NK-92 treated with Interleukin-12 subunit alpha and Interleukin-12 subunit beta, amount 100 ng/mL, for 24 hours (cell line): ENCODE measurements at regions not wholly inside any gene's neighbourhood (a gene's known extent, or its start where the extent isn't known, plus 50 kb on each side); places are given as distances from the start of the nearest gene placed in this dataset.
"Not testable (repeated sequence)": the region's sequence is repeated elsewhere in the genome, so short reads cannot be mapped to it uniquely, and the experiment has no call there.

Experiments
- DNase-seq: peaks from one replicate; lab custom pipeline; 2025; lab: John Stamatoyannopoulos, UW

DNA sequence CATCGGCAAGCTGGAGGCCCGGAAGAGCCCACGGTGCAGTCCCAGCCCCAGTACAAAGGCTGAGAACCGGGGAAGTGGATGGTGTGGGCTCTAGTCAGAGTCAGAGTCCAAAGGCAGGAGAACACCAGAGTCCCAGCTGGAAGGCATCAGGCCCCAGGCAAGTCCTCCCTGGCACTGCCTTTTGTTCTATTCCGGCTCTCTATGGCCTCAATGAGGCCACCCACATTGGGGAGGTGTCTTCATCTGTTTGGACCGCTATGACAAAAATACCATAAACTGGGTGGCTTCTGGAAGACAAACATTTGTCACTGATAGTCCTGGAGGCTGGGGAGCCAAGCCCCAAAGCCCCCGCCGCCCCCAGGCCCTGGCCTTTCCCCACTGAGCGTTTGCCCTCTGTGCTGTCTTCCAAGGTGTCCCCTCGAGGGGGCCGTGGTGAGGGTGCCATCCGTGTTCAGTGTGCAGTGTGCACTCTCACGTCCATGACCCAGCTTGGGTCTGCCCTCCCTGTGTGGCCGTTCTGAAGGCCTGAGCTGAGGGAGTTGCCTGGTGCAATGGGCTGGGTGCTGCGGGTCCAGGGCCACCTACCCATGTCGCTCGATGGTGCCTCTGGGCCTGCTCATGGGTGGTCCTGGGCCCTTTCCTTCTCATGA is 99.1 kb upstream of the PPP1R26 start:
- DNase-seq = no peak

DNA sequence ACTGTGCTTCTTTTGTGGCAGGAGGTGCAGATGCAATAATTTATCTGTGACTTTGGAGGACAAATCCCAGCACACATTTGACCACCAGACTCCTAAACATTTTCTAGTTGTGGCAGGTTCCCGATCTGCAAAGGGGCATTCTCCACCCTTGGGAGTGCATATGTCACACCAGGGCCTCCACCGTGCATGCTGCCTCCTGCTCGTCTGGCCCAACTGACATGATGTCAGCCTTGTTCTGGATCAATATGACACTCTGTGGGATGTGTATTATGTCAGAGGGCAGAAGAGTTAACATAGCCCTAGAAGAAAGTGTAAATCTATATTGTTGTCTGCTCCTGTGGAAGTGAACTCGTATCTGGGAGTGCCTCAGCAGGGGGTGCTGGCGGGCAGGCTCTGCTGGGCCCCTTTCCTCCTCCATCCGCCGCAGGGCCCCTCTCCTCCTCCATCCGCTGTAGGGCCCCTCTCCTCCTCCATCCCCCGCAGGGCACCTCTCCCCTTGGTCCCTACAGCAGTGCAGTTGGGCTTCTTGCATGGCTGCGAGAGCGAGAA is 97.7 kb upstream of the PPP1R26 start:
- no peak for DNase-seq

DNA sequence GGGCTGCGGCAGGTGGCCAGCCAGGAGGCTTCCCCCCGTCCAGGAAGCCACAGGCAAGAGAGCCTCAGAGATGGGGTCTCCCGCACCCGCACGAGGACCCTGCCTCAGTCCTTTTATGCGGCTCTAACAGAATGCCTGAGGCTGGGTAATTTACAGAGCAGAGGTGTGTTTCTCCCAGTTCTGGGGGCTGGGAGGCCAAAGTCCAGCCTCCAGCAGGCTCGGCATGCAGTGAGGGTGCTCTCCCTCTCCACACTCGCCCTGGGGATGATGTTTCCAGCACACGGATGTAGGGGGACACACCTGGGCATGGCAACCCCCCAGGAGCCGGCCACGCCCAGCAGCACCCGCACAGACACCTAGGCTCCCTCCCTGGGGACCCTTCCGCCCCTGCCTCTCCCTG is 95.4 kb upstream of the PPP1R26 start:
- no peak for DNase-seq

DNA sequence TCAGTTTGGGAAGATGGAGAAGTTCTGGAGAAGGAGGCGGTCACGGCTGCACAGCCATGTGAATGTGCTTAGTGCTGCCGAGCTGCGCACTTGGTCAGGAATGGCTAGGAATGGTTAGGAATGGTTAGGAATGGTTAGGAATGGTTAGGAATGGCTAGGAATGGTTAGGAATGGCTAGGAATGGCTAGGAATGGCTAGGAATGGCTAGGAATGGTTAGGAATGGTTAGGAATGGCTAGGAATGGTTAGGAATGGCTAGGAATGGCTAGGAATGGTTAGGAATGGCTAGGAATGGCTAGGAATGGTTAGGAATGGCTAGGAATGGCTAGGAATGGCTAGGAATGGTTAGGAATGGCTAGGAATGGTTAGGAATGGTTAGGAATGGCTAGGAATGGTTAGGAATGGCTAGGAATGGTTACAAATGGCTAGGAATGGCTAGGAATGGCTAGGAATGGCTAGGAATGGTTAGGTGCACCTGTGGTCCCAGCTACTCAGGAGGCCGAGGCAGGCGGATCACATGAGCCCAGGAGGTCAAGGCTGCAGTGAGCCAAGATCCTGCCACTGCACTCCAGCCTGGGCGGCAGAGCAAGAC is 94.7 kb upstream of the PPP1R26 start:
- DNase-seq = not testable (repeated sequence)

DNA sequence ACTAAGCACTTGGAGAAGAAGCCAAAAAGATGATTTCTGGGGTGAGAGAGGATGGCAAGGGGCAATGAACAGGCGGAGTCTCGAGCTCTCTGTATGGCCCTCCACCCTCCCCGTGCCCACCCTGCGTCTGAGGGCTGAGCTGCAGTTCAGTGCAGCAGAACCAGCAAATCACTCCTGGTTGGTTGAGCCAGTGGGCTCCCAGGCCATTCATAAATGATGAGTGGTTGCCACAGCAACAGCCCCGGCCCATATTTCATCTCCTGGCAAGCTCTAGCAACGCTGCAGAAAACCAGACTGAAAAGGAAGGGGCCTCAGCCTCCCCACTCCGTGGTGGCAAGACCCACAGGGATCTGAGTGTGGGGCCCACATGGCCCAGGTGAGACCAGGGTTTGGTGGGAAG is 93.8 kb upstream of the PPP1R26 start:
- no peak for DNase-seq

DNA sequence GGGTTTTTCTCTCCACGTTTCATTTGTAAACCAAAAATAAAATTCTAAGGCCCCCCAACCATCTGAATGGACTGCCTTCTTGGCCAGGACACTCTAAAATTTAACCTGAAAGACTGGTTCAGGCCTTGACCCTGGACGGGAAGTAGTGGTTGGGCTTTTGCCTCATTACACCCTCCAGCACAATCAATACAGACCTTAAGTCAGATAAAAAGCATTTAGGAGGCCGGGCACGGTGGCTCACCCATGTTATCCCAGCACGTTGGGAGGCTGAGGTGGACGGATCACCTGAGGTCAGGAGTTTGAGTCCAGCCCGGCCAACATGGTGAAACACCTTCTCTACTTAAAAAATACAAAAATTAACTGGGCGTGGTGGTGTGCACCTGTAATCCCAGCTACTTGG is 91.6 kb upstream of the PPP1R26 start:
- no peak for DNase-seq

DNA sequence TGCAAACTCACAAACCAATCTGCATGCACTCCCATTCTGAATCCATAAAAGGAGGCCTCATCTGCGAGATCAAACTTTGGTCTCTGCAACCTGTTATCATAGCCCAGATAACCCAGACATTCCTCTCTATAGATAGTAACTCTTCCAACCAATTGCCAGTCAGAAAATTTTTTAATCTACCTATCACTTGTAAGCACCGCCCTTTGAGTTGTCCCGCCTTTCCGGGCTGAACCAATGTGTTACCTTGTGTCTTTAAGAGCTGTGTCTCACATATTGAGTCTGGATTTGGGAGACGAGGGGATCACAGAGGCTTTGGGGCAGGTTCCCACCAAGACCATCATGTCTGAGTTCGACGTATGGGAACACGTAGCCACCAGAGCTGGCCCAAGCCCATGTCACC is 91.1 kb upstream of the PPP1R26 start:
- no peak for DNase-seq

DNA sequence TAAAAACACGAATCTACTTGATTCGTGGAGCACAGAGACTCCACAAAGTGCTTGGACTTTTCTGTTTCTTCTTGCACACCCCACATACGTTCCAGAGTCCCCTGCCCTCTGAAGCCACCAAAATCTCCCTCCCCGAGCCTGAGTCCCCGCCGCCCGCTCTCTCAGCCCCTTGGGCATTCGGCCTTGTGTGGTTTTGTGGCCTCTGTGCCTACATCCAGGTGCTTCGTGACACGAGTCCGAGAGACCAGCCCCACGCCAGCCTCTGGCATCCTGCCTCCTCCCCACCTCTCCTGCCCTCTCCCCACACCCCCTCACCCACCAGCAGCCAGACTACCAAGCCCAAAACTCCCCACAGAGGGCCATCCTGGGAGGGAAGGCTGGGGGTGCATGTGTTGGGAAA is 87.8 kb upstream of the PPP1R26 start:
- no peak for DNase-seq

DNA sequence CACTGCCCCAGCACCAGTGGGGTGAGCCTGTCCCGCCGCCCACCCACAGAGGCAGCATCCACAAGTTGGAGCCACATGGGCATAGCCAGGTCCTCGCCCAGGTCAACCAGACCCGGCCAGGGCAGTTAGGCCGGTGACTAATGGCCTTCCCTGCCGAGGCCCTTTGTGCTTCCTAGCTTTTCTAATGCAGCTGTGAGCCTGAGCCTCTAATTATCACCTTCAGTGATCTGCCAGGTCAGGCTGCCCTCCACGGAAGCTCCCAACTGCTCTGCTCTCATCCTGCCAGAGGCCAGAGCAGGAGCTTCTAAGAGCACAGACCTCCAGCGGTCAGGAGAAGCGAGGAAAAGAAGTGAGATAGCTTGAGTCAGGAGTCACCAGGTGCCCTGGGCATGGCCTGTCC is 87.1 kb upstream of the PPP1R26 start:
- no peak for DNase-seq

DNA sequence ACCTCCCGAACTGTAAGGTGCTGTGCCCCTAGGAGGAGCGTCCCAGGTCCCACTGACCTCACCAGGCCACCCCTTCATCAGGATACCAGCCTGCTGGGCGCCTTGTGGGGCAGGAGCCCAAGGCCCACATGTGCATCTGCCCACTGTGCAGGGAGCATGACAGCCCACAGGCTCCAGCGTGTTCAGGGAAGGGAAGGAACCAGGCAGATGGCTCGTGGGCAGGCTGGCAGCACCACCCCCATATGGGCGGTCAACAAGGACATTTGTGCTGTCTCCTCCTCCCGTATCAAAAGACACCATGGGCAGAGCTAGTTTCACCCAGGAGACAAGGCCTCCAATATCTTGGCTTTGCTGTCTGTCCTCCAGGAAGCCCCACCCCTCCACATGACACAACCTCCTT is 85.5 kb upstream of the PPP1R26 start:
- DNase-seq = no peak

DNA sequence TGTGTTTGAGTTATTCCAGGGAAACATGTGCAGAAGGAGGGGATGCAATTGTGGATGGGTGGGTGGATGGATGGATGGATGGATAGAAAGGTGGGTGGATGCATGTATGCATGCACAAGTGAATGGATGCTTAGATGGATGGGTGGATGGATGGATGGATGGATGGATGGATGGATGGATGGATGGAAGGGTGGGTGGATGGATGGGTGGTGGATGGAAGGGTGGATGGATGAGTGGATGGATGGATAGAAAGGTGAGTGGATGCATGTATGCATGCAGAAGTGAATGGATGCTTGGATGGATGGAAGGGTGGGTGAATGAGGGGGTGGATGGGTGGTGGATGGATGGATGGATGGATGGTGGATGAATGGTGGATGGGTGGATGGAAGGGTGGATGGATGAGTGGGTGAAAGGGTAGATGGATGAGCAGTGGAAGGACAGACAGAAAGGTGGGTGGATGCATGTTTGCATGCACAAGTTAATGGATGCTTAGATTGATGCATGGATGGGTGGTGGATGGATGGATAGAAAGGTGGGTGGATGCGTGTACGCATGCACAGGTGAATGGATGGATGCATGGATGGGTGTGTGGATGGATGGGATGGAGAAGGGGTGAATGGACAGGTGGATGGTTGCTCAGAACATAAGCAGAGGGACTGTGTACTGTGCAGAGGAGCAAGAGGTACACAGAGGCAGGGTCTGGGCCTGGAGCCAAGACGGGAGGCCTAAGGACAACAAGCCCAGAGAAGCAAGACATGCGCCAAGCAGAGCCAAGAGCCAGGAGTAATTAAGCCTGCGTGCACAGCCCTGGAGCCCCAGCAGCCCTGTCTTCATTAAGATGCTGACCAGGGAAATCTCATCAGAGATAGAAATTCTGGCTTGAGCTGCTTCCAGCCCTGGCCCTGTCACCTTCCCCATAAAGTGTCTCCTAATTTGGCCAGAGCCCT is 84.6 kb upstream of the PPP1R26 start:
- DNase-seq = no peak

DNA sequence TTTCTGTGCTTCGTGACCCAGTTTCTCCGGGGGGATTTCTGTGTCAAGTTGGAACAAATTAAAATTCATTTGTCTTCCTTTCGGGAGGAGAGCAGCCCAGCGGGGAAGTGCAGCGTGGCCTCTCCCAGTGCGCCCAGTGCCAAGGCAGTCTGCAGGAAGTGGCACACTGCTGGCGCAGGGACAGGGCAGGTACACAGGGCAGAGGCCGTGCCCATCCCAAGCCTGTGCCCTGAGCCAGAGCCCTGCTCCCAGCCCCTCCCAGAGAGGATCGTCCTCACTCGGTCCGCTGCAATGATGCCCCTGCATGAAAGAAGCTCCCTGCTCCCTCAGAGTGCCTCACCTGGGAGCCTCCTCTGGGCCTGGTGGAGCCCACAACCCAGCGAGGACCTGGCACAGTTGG is 82.4 kb upstream of the PPP1R26 start:
- no peak for DNase-seq

DNA sequence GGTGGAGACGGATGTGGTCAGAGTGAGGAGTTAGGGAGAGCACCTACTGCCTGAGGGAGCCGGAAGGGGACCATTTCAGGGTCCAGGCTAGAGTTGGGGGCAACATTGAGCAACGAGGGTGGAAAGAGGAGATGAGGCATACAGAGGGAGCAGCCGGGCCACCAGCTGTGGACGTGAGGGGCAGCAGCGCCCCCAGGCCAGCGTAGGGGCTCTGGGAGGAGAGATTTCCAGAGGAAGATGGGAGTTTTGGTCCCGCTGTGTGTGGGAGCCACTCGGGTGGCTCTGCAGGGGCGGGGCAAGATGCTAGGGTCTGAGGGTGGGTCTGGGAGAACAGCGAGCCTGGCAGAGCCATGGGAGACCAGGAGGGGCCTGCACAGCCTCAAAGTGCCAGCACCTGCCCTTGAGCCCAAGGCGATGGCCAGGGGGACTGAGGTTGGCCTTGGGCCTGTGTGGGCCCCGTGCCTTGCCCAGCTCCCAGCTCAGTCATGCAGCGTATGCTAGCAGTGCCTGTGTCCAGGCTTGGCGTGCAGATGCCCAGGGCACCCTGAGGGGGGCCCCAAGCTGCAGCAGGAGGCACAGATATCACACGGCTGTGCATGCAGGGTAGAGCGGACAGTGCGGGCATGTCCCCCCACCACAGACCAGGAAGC is 80.5 kb upstream of the PPP1R26 start:
- DNase-seq = no peak

DNA sequence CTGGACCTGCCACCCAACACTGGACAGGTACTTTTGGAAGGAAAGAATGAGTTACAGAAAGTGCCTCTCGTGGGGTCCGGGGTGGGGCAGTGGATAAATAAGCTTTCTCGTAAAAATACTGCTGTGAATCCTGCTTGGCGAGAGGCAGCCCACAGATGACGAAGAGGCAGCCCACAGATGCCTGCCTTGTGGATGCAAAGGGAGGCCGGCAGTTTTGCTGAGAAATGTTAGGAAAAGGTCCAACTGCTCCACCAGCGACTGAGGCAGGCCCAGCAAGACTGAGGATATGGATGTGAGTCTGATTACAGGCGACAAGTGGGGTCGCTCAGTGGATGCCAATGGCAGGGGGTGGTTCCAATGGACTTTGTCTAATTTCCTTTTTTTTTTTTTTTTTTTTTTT is 79.1 kb upstream of the PPP1R26 start:
- no peak for DNase-seq

DNA sequence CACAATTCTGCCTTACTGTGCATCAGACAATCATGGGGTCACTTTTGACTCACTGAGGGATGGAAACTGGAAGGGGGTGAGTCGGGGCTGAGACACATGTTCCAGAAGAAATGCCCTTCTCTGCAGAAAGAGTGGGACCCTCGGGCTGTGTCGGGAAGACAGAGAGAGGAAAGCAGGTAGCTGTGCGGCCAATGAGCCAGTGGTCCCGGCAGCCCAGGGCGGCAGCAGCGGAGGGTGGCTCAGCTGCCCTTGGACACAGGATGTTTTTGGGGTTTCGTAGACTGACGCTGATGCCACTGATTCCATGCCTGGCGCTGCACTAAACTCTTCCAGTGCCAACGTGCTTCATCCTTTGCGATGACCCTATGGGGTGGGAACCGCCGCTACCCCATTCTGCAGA is 78.4 kb upstream of the PPP1R26 start:
- no peak for DNase-seq

DNA sequence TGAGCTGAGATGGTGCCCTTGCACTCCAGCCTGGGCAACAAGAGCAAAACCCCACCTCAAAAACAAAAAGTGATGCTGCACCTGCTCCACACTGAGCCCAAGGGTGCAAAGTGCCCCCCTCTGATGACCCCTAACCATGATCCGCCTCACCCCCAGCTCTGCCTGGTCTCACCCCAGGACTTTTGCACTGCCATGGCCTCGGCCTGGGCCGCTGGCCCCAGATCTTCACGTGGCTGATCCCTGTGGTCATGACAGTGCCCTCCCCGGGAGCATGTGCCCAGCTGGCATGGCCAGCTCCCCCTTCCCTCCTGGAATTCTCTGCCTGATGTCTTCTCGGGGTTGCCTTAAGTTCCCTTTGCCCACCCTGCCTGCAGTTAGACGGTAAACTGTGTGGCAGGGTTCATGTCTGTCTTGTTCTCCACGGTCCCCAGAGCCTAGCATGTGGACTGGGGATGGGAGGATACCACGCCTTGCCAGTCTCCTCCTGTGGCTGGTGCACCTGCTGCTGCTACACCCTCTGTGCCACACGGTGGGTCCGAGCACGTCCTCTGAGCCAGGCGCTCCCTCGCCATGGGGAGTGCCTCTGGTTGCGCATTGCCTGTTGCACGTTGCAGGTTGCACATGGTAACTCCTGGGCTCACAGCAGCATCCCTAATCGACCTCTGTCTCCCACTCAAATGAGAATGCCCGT is 77.4 kb upstream of the PPP1R26 start:
- DNase-seq = no peak

DNA sequence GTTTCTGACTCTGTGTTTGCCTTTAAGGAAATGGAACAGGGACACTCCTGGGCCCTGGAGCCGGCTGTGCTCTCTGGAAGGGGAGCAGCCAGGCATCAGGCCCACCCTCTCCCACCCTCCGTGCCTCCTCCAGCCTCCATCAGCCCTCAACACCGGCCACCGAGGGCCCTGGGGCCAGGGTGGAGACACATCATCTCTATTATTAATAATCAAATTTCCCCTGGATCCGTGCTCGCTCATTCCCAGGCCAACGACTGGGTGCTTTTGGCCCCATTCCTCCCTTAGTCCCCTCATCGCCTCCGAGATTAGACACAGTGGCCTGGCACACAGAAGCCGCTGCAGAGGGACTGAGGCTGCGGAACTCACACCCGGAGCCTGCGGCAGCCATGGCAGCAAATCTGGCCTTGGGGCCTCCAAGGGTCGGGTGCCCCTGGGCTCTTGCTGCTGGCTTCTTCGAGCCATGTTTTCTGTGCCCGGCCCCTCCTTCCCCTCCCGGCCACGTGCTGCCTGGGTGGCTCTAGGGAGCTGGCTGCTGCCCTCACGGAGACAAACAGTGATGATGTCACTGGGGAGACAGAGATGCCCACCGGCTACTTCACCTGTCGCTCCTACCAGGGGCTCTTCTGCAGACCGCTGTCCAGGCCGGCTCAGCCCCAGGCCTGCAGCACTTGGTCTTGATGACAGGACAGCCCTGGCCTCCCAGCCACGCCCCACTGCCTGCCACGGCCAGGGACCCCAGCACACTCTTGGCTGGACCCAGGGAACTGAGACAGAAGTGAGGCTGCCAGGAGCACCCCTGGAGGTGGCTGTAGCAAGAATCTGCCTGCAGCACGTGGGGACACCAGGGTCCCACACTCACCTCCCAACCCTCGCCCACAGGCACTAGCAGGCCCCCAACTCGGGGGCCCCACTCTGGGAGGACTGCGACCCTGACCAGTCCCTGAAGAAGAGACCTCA is 76.6 kb upstream of the PPP1R26 start:
- DNase-seq = no peak

DNA sequence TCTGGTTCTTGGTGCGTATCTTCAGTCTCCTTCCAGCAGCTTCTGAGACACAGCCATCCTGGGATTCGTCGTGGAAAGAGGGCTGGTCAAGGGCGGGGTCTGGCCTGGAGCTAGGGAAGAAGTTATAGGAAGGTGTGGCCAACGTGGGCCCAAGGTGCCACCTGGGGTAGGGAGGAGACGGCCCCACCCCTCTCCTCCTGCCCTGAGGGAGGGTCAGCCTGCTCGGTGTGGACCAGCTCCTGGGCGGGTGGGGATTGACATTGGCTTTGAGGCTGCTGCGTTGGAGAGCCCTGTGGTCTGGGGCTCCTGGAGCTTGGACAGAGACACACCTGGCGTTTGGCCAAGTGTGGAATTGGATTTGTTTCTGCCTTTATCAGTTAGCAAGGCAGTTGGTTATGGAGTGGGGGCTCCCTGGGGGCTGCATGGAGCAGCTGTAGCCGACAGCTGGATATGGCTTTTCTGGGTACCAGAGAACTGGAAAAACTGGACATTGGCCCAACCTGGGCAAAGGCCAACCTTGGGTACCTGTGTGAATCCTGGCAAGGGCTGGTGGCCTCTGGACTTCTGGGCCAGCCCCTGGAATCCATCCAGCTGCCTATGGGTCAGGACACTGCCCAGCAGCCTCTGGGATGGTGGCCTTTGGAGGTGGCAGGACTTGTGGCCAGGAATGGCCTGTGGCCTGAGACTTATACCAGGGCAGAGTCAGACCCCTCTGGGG is 75.7 kb upstream of the PPP1R26 start:
- no peak for DNase-seq

DNA sequence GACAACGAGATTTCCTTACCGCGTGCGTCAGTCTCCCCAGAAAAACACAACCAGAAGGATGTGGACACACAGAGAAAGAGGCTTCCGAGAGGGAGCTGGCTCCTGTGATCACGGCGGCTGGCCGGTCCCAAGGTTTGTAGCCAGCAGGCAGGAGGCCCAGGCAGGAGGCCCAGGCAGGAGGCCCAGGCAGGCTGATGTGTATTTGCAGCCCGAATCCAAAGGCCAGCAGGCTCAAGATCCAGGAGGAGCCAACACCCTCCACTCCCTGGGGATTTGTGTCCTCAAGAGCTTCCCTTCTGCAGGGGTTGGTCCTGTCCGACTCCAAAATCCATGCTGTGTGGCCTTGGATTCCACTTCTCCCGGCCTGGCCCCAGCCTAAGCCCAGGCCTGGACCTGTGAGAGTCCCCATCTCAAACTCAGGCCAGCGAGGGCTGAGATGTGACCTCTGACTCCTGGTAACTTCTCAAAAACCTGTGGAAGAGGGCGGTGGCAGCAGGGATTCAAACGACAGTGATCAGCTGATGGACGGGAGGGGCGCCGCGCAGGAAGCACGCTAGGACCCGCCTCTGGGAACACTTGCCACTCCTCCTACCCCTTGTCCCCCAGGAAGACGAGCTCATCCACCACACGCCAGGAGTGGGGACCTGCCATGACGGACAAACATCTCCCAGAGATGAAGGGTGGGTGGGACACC is 75.0 kb upstream of the PPP1R26 start:
- no peak for DNase-seq
